GM13976 (cell line): ENCODE measurements at regions not wholly inside any gene's neighbourhood (a gene's known extent, or its start where the extent isn't known, plus 50 kb on each side); places are given as distances from the start of the nearest gene placed in this dataset.
"Not testable (repeated sequence)": the region's sequence is repeated elsewhere in the genome, so short reads cannot be mapped to it uniquely, and the experiment has no call there.

ENCODE experiments used
- DNase-seq: peaks from one replicate; pipeline ENCODE4 v3.0.0; 2012; ENCODE audit warnings: low spot score
- in situ Hi-C: fragments of 300-500 bp; cut with MboI; formaldehyde crosslinking; loops from one replicate; pipeline ENCODE4 v1.12.0; 2022; ENCODE audit warnings: low sequenced_read_pairs, mixed read lengths, inconsistent platforms; ENCODE audit not compliant: unreplicated experiment
- TF ChIP-seq, protein P1 (sequence below): IDR thresholded peaks from 2 replicates; pipeline ENCODE4 v1.5.1; 2012; ENCODE audit warnings: borderline replicate concordance, mild to moderate bottlenecking; ENCODE audit not compliant: insufficient read depth; ENCODE audit errors: extremely low read depth, missing control alignments, control extremely low read depth

DNA sequence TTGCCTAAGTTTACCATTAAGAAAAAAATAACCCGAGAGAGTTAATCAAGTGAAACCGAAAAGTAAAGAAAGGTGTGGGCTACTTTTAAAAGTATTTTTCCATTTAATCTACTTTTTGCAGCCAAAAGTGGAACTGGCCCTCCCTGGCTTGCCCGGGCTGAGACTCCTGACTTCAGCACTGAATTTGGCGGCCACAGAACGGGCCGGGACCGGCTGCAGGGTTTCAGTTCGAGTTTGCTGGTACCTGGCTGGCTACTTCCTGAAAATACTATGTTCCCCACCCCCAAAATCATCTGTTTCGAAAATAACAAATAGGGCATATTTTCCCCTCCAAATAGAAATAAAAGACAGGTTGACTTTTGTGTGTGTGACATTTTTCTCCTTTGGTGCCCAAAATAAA lies 173.4 kb upstream of the EXOC2 start:
- in situ Hi-C loops = no loop called here
- DNase-seq = no peak
- TF ChIP-seq, protein P1, sequence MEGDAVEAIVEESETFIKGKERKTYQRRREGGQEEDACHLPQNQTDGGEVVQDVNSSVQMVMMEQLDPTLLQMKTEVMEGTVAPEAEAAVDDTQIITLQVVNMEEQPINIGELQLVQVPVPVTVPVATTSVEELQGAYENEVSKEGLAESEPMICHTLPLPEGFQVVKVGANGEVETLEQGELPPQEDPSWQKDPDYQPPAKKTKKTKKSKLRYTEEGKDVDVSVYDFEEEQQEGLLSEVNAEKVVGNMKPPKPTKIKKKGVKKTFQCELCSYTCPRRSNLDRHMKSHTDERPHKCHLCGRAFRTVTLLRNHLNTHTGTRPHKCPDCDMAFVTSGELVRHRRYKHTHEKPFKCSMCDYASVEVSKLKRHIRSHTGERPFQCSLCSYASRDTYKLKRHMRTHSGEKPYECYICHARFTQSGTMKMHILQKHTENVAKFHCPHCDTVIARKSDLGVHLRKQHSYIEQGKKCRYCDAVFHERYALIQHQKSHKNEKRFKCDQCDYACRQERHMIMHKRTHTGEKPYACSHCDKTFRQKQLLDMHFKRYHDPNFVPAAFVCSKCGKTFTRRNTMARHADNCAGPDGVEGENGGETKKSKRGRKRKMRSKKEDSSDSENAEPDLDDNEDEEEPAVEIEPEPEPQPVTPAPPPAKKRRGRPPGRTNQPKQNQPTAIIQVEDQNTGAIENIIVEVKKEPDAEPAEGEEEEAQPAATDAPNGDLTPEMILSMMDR = no peak

DNA sequence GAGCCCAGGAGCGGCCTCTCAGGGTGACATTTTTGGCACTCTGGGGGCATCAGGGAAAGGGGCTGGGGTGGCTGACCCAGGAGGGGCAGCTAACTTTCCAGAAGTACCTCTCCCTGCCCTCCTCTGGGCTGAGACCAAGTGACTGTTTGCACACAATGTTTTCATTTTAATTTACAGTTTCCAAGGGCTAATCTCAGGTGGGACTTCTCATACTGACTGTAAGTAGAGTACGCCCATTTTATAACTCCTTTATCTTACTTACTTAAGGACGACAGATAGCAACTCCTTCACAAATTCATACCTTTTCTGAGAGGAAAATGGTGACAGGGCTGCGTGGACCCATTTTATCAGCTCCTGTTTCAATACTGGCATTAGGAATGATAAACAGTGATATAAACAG lies 172.9 kb upstream of the EXOC2 start:
- no peak for DNase-seq
- TF ChIP-seq, protein P1 = no peak
- in situ Hi-C loops = no loop called here

DNA sequence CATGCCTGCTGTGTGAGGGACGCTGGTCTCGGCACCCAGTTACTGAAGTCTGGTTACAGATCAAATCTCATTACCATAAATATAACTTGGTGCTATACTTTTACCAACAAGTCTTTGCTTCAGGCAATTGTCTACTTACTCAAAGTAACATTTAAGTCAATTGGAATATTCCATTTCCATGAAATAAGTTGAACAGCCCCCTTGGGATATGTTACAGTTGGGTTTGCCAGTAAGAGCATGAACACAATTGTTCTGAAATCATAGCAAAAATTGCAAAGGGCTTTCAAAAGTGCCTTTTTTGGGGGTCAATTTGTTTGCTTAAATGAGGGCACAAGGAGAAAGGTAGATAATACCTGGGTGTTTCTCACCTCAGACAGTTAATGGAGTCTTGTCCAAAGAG lies 170.9 kb upstream of the EXOC2 start:
- in situ Hi-C loops = no loop called here
- no peak for DNase-seq
- TF ChIP-seq, protein P1 = no peak

DNA sequence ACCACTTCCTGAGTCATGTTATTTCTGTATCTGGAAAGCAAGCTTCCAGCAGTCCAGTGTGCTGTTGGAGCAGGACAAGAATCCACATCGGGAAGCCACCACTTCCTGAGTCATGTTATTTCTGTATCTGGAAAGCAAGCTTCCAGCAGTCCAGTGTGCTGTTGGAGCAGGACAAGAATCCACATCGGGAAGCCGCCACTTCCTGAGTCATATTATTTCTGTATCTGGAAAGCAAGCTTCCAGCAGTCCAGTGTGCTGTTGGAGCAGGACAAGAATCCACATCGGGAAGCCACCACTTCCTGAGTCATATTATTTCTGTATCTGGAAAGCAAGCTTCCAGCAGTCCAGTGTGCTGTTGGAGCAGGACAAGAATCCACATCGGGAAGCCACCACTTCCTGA lies 170.2 kb upstream of the EXOC2 start:
- DNase-seq, in situ Hi-C loops: not testable (repeated sequence)

DNA sequence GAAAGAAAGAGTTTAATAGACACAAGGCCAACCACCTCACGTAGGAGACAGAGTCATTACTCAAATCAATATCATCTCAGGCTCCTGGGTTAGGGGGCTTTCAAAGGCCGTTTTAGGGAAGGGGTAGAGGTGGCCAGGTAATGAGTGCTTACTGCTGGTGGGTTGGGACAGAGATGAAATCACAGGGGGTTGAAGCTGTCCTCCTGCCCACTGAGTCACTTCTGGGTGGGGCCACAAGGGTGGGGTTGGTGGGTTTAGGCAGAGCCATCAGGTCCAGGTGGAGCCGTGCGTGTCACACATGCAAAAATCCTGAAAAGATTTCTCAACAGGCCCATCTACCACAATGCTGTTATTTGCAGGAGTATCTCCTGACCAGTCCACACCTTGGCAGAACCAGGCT lies 167.0 kb upstream of the EXOC2 start:
- in situ Hi-C loops = no loop called here
- DNase-seq = no peak
- TF ChIP-seq, protein P1 = no peak

DNA sequence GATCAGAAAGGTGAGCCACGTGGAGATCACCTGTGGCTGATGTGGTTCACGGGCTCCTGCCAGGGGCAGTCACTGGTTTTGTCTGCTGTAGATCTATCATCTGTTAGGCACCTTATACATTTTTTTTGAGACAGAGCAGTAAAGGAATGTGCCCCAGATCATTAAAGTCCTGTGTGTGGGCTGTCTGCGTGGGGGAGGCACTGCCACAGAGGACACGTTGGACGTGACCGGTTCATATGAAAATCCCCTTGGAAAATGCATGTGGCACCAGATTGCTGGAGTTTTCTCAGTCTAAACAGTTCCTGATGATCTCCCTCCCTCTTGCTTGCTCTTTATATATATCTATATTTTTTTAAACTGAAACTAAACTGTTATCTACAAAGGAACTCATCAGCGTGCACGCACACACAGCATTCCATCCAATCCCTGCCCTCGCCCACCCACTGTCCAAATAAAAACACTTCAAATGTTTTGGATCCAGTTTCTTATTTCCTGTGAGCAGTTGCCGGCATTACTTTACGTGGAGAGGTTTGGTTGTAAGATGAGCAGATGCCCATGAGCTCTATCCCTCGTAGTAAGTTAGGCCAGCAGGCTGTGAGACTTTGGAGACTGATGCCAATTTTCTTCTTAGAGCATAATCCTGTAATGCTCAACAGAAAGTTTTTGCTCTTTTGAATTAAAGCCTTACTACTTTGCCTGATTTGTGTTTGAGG lies 161.6 kb upstream of the EXOC2 start:
- TF ChIP-seq, protein P1 = no peak
- in situ Hi-C loops = no loop called here
- DNase-seq = no peak

DNA sequence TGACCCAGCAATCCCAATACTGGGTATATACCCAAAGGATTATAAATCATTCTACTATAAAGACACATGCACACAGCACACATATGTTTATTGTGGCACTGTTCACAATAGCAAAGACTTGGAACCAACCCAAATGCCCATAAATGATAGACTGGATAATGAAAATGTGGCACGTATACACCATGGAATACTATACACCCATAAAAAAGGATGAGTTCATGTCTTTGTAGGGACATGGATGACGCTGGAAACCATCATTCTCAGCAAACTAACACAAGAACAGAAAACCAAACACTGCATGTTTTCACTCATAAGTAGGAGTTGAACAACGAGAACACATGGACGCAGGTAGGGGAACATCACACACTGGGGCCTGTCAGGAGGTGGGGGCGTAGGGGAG lies 159.3 kb upstream of the EXOC2 start:
- DNase-seq, in situ Hi-C loops: not testable (repeated sequence)

DNA sequence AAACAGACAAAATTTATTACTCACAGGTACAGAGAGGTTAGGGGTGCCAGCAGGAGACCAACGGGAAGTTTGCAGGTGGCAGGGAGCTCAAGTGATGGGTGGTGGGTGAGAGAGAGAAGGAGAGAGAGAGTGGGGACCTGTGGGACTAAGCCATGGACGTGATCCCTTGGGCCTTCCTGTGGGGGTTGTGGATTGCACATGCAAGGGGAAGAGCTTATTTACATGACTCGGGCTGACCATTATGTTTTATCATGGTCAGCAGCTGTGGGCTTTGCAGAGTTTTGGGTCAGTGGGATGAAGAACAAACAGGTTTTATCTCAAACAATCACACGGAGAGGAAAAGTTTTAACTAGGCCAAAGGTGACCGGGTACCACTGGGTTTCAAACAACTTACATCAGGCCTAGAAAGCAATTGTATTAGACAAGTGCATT lies 156.2 kb upstream of the EXOC2 start:
- no peak for DNase-seq
- in situ Hi-C loops = no loop called here
- TF ChIP-seq, protein P1 = no peak
